ENCODE measurements at regions not wholly inside any gene's neighbourhood (a gene's known extent, or its start where the extent isn't known, plus 50 kb on each side); places are given as distances from the start of the nearest gene placed in this dataset.

DNA sequence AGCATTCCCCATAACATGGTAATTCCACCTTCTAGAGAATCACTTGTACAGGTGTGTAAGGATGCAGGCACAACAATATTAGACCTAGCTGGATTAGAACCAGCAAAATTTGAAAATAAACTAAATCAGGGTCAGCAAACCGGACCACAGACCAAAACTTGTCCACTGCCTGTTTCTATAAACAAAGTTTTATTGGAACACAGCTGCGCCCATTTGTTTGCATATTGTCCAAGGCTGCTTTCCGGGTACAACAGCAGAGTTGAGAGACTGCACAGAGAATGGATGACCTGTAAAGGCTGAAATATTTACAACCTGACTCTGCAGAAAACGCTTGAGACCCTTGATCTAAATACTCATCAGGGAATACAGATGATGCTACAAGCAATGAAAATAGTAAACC, 73.6 kb upstream of the SLC45A1 start:
- in situ Hi-C loops (cut with MboI; ENCODE audit: low sequenced_read_pairs) (no loop called here), dilution Hi-C loops (cut with HindIII; ENCODE audit: low sequenced_read_pairs, unreplicated experiment) (no loop called here), intact Hi-C loops (cut with micrococcal nuclease) (no loop called here)
- 50% methylated on average over 2 of the region's 4 CpGs; no CpG with 5 or more reads in 1 of the 2 experiments for WGBS, 2 experiments (ENCODE audit: extremely low coverage in 2 of 2, insufficient read length in 1 of 2)
- Histone ChIP-seq H3K4me3 (ENCODE audit: insufficient read depth, low read depth, low read length) (no peak overlapping the region), H2BK120ac (ENCODE audit: low read depth, low read length) (no peak overlapping the region), H4K8ac (ENCODE audit: low read depth in 2 of 2, low read length in 2 of 2) (no peak overlapping the region), H3K9me3 (ENCODE audit: control insufficient read depth, insufficient read depth, low read length) (no peaks in the 10 kb centered on the region), H3K4me1 (ENCODE audit: control insufficient read depth, insufficient read depth, low read length) (peaks cover 3% of the 10 kb centered on the region), H2AK9ac (replicated peaks; ENCODE audit: low read depth, low read length, poor library complexity) (no peak overlapping the region), H3K14ac (replicated peaks; ENCODE audit: low read depth, low read length) (no peak overlapping the region), H3K4me2 (ENCODE audit: low read depth, low read length) (no peak overlapping the region), H2AFZ (replicated peaks; ENCODE audit: low read length, poor library complexity) (no peak overlapping the region), H3K18ac (ENCODE audit: low read depth, low read length) (no peak overlapping the region), H3K36me3 (ENCODE audit: control insufficient read depth, insufficient read depth, low read length) (no peaks in the 10 kb centered on the region), H2AK5ac (ENCODE audit: low read depth, low read length) (no peak overlapping the region), H3K27ac (ENCODE audit: insufficient read depth, low read length) (no peak overlapping the region), H4K5ac (ENCODE audit: low read depth, low read length) (no peak overlapping the region), H3K4ac (ENCODE audit: low read depth, low read length) (no peak overlapping the region), H2BK20ac (ENCODE audit: low read depth, low read length) (no peak overlapping the region), H3K9ac (ENCODE audit: low read depth, low read length) (no peak overlapping the region), H3K79me1 (ENCODE audit: low read depth in 1 of 2, low read length in 2 of 2) (no peaks in the 10 kb centered on the region), H4K20me1 (ENCODE audit: insufficient read depth, low read length) (no peaks in the 10 kb centered on the region), H4K91ac (ENCODE audit: insufficient read depth, low read depth, low read length) (no peak overlapping the region), H3K9me1 (ENCODE audit: insufficient read depth, low read length) (peaks cover 6% of the 10 kb centered on the region; the same call in 1 of the 2 replicates), H2BK5ac (ENCODE audit: low read depth, low read length, poor library complexity, severe bottlenecking) (no peak overlapping the region), H3K56ac (ENCODE audit: extremely low read depth, insufficient read depth, low read length) (no peak overlapping the region), H3K27me3 (ENCODE audit: control insufficient read depth, insufficient read depth, low read length) (no peaks in the 10 kb centered on the region), H2BK15ac (ENCODE audit: low read depth, low read length) (no peak overlapping the region), H3K23ac (ENCODE audit: low read depth, low read length) (no peak overlapping the region)
- POLR2A ChIA-PET (ENCODE audit: unreplicated experiment) = no interaction called here
- DNase-seq (no peak), ATAC-seq (ENCODE audit: low read depth) (no peak)
- CTCF ChIA-PET = no interaction called here
- no TSS peak for BruUV-seq (replicated peaks)
- TF ChIP-seq RCOR1 (IDR thresholded peaks at IDR 0.05; ENCODE audit: insufficient replicate concordance, low read length) = no peak
- no peak for TF ChIP-seq SMC3 (IDR thresholded peaks at IDR 0.05; ENCODE audit: low read depth, low read length)
- no peak for TF ChIP-seq RAD21 (IDR thresholded peaks at IDR 0.05; ENCODE audit: low read length)
- TF ChIP-seq MAZ (IDR thresholded peaks at IDR 0.05; ENCODE audit: borderline replicate concordance, low read depth, low read length) = no peak
- TF ChIP-seq CHD1 (IDR thresholded peaks at IDR 0.05; ENCODE audit: low read depth, low read length) = no peak
- no peak for TF ChIP-seq NFE2L2 (IDR thresholded peaks at IDR 0.05; ENCODE audit: low read depth, low read length)
- TF ChIP-seq FOS (IDR thresholded peaks at IDR 0.05; ENCODE audit: low read depth, low read length) = no peak
- TF ChIP-seq POLR2A (IDR thresholded peaks at IDR 0.05; ENCODE audit: low read depth, low read length) = no peak
- TF ChIP-seq MXI1 (IDR thresholded peaks at IDR 0.05; ENCODE audit: borderline replicate concordance, low read depth, low read length) = no peak
